Uterus (tissue), 3 donors: ENCODE measurements at regions not wholly inside any gene's neighbourhood (a gene's known extent, or its start where the extent isn't known, plus 50 kb on each side); places are given as distances from the start of the nearest gene placed in this dataset.

ENCODE experiments used
- DNase-seq, 2 donors: peaks; one replicate each; pipeline ENCODE4 v3.0.0-alpha.2; 2019 to 2020
- H3K27ac ChIP-seq, 2 donors: fragments of 200-600 bp; sonication (generic); 1 replicate in 1 of 2; 2 replicates in 1 of 2; pipeline ENCODE4 v1.5.1; 2016 to 2018
- H3K27me3 ChIP-seq, 2 donors: fragments of 200-600 bp; sonication (generic); one replicate each; pipeline ENCODE4 v1.5.1; 2018 to 2019; ENCODE audit warnings: control low read depth in 1 of 2
- H3K36me3 ChIP-seq, 2 donors: fragments of 200-600 bp; sonication (generic); one replicate each; pipeline ENCODE4 v1.5.1; 2019; ENCODE audit warnings: control low read depth in 1 of 2
- H3K4me1 ChIP-seq, 2 donors: fragments of 200-600 bp; sonication (generic); one replicate each; pipeline ENCODE4 v1.5.1; 2018 to 2019; ENCODE audit warnings: control low read depth in 1 of 2
- H3K4me3 ChIP-seq, 2 donors: fragments of 200-600 bp; sonication (generic); 1 replicate in 1 of 2; 2 replicates in 1 of 2; pipeline ENCODE4 v1.5.1; 2018 to 2019; ENCODE audit warnings: mild to moderate bottlenecking in 1 of 2
- H3K9me3 ChIP-seq, 2 donors: fragments of 200-600 bp; sonication (generic); one replicate each; pipeline ENCODE4 v1.5.1; 2019; ENCODE audit warnings: control low read depth in 1 of 2
- POLR2A ChIP-seq, 2 donors: fragments of 450-650 bp; IDR thresholded peaks; one replicate each; pipeline ENCODE4 v1.6.1; 2016; ENCODE audit warnings: antibody characterized with exemption in 2 of 2, mild to moderate bottlenecking in 1 of 2, moderate library complexity in 1 of 2
- intact Hi-C: fragments of 100-400 bp; cut with DNase I; formaldehyde crosslinking; loops from one replicate; pipeline ENCODE4 v1.15.1; 2023; ENCODE audit warnings: low total_unique reads
- TF ChIP-seq, protein P1 (sequence below), 4 experiments: fragments of 200-600 bp in 2 of 4; fragments of 450-650 bp in 2 of 4; sonication (generic) in 2 of 4; IDR thresholded peaks; one replicate each; pipeline ENCODE4 v1.5.1; 2016 to 2019; ENCODE audit warnings: antibody characterized with exemption in 4 of 4, mild to moderate bottlenecking in 2 of 4, moderate library complexity in 1 of 4
- donor health status: DM: yes; HTN: yes; CAD: no.

DNA sequence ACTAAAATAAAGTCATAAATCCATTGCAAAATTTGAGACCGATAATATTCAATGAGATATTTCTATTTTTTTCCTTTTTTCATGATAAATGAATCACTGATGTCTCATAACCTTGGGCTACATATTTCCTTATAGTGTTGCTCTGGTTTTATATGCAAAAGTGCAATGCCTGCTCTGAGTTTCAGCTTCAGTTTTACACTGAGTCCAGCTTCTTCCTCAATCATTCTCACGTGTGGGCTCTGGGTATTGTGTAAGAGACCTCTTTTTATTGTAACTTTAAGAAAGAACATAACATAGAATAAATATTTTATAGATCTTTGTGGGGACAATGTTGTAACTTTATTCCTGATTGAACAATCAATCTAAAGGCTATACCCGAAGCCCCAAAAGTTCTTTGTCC is 280.2 kb upstream of the EDNRB start:
- no peaks in the 10 kb centered on the region for H3K27me3 ChIP-seq
- no peak for TF ChIP-seq POLR2A (IDR thresholded peaks at IDR 0.05)
- TF ChIP-seq, protein P1, sequence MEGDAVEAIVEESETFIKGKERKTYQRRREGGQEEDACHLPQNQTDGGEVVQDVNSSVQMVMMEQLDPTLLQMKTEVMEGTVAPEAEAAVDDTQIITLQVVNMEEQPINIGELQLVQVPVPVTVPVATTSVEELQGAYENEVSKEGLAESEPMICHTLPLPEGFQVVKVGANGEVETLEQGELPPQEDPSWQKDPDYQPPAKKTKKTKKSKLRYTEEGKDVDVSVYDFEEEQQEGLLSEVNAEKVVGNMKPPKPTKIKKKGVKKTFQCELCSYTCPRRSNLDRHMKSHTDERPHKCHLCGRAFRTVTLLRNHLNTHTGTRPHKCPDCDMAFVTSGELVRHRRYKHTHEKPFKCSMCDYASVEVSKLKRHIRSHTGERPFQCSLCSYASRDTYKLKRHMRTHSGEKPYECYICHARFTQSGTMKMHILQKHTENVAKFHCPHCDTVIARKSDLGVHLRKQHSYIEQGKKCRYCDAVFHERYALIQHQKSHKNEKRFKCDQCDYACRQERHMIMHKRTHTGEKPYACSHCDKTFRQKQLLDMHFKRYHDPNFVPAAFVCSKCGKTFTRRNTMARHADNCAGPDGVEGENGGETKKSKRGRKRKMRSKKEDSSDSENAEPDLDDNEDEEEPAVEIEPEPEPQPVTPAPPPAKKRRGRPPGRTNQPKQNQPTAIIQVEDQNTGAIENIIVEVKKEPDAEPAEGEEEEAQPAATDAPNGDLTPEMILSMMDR (IDR thresholded peaks at IDR 0.05) = no peak
- no peak for DNase-seq
- H3K4me1 ChIP-seq = no peaks in the 10 kb centered on the region
- no peaks in the 10 kb centered on the region for H3K36me3 ChIP-seq
- H3K27ac ChIP-seq = no peak overlapping the region
- no peaks in the 10 kb centered on the region for H3K9me3 ChIP-seq
- H3K4me3 ChIP-seq = no peak overlapping the region
- intact Hi-C loops = no loop called here

DNA sequence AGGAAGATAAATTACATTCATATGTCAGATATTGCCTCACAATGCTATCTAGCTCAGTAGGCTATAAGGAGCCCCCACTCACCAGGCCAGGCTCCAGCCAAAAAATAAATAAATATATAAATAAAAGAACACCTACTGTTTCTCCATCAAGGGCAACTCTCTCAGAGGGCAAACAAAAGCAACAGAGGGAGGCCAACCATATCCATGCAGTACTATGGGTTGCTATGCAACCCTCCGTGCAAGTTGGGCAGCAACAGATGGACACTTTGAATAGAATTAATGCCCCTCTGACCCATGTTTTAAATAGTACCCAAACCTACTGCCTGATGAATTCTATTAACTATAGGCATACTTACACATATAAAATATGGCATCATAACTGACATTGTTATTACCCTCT is 279.8 kb upstream of the EDNRB start:
- intact Hi-C loops = no loop called here

DNA sequence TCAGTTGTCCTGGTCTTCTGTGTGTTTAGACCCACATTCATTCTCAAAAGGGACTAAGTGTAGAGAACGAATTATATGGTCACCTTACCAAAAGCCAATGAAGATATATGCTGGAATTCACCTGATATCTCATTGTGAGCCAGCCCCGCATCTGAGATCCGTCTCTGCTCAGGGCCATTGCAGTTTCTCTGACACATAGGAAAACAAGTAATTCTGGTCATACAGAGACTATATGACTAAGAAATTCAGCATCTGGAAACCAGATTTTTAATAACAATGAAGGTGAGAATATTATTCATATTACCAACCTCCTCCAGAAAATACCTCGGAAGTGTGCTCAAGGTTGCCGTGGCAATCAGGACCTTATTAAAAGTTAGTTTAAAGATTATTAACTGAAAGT is 278.6 kb upstream of the EDNRB start:
- intact Hi-C loops = no loop called here

More for the DNA sequence above, 279.8 kb upstream of the EDNRB start:
- no peak for TF ChIP-seq POLR2A (IDR thresholded peaks at IDR 0.05)
- TF ChIP-seq, protein P1 (IDR thresholded peaks at IDR 0.05) = no peak
- no peak overlapping the region for H3K4me3 ChIP-seq
- DNase-seq = no peak
- H3K27me3 ChIP-seq = no peaks in the 10 kb centered on the region
- H3K9me3 ChIP-seq = no peaks in the 10 kb centered on the region
- H3K27ac ChIP-seq = no peak overlapping the region
- no peaks in the 10 kb centered on the region for H3K4me1 ChIP-seq
- H3K36me3 ChIP-seq = no peaks in the 10 kb centered on the region

DNA sequence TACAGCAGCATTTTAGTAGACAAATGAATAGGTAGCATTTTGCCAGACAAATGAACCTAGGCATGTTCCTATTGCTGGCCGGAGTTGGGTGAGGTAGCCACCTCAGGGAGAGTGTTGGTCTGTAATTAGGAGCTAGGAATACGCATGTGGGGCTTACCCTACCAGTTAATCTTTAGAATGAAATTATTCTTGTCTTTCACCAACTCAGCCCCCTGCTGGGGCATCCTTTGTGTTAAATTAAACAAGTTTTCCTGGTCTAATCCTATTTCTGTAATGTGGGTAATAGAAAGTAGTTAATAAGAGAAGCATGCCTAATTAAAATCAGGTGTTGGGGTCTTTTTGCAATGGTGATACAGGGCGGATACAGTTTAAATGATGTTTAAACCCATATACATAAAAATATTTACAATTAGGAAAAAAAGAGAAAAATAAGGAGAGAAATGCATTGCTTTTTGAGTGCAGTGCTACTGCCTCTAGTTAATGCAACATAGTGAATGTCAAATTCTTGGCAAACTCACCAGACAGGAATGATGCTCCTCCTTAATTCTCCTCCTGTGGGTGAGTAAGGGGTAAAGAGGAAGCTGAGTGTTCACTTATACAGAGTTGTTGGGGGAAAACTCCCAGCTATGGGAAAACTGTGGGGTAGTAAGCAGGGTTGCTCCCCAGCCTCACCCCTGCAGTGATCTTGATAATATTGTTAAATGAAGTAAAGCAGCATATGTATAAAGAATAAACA is 276.4 kb upstream of the EDNRB start:
- Histone ChIP-seq H3K4me3 (no peak overlapping the region), H3K36me3 (no peaks in the 10 kb centered on the region), H3K27ac (no peak overlapping the region), H3K27me3 (no peaks in the 10 kb centered on the region), H3K9me3 (no peaks in the 10 kb centered on the region), H3K4me1 (no peaks in the 10 kb centered on the region)
- no peak for DNase-seq
- TF ChIP-seq POLR2A (IDR thresholded peaks at IDR 0.05) = no peak
- TF ChIP-seq, protein P1 (IDR thresholded peaks at IDR 0.05) = no peak
- intact Hi-C loops = no loop called here

More for the DNA sequence above, 278.6 kb upstream of the EDNRB start:
- Histone ChIP-seq H3K27ac (no peak overlapping the region), H3K9me3 (no peaks in the 10 kb centered on the region), H3K4me3 (no peak overlapping the region), H3K4me1 (no peaks in the 10 kb centered on the region), H3K27me3 (no peaks in the 10 kb centered on the region), H3K36me3 (no peaks in the 10 kb centered on the region)
- DNase-seq = no peak
- TF ChIP-seq, protein P1 (IDR thresholded peaks at IDR 0.05) = no peak
- no peak for TF ChIP-seq POLR2A (IDR thresholded peaks at IDR 0.05)

DNA sequence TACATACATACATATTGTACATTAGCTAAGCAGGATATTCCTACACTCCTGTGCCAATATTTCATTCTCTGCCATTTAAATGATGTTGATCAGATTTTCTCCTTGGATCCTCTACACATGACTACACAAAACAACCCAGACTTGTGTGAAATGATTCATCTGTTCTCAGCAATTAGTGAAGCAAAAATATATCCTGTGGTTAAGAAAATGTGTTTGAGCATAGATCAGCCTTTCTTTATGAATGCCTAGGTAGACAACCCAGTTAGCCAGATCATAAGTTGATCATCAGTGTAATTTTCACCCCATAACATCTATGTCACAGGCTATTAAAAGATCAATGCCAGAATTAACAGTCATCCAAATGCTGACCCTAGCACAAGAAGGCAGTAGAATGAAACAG is 275.2 kb upstream of the EDNRB start:
- H3K4me1 ChIP-seq = no peaks in the 10 kb centered on the region
- TF ChIP-seq POLR2A (IDR thresholded peaks at IDR 0.05) = no peak
- TF ChIP-seq, protein P1 (IDR thresholded peaks at IDR 0.05) = no peak
- H3K9me3 ChIP-seq = no peaks in the 10 kb centered on the region
- intact Hi-C loops = no loop called here
- no peaks in the 10 kb centered on the region for H3K27me3 ChIP-seq
- no peaks in the 10 kb centered on the region for H3K36me3 ChIP-seq
- no peak for DNase-seq
- no peak overlapping the region for H3K27ac ChIP-seq
- no peak overlapping the region for H3K4me3 ChIP-seq
